ENCODE measurements at regions not wholly inside any gene's neighbourhood (a gene's known extent, or its start where the extent isn't known, plus 50 kb on each side); places are given as distances from the start of the nearest gene placed in this dataset.
"Not testable (repeated sequence)": the region's sequence is repeated elsewhere in the genome, so short reads cannot be mapped to it uniquely, and the experiment has no call there.

DNA sequence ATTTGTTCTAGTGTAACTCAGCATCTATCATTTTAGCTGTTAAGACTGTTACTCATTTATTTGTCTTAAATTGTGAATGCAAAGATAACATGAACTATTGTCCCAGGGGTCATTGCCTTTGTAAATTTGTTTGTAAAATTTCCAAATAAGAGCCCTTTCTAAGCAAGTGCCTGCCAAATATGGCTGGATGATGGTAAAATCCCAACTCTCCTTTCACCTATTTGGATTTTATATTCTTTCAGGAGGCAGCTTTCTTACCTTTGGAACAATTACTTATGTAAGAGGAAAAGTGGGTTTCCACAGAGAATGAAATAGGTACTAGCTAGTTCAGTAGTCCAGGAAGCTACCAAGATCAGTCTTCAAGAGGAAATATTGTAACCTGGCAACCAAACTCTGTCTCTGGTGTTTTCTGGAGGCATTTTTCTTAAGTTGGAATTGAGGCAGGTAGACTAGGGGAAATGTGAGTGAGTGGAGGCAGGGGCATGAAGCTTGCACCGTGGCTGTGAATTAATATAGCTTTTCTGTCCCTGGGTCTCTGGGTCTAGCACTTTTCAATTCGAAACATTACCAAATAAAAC is 88.5 kb upstream of the XIST start:
- DNase-seq: no peak

DNA sequence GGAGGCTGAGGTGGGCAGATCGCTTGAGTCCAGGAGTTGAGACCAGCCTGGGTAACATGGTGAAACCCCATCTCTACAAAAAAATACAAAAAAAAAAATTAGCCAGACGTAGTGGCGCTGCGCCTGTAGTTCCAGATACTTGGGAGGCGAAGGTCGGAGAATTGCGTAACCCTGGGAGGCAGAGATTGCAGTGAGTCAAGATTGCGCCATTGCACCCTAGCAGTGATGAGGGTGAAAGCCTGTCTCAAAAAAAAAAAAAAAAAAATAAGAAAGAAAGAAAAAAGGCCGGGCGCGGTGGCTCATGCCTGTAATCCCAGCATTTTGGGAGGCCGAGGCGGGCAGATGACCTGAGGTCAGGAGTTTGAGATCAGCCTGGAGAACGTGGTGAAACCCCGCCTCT is 85.3 kb upstream of the XIST start:
- not testable (repeated sequence) for DNase-seq

DNA sequence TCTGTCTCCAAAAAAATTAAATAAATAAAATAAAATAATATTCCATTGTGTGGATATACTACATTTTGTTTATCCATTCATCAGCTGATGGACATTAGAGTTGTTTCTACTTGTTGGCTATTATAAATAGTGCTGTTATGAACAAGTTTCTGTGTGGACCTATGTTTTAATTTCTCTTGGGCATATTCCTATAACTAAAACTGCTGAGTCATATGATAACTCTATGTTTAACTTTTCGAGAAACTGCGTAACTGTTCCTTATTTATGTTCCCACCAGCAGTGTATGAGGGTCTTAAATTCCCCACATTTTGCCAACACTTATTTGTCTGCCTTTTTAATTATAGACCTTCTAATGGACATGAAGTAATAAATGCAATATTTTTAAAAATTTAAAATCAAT is 80.0 kb upstream of the XIST start:
- DNase-seq: no peak

GRCh38 chrX:73930300-73930699 is 77.8 kb upstream of the XIST start:
- DNase-seq: no peak

DNA sequence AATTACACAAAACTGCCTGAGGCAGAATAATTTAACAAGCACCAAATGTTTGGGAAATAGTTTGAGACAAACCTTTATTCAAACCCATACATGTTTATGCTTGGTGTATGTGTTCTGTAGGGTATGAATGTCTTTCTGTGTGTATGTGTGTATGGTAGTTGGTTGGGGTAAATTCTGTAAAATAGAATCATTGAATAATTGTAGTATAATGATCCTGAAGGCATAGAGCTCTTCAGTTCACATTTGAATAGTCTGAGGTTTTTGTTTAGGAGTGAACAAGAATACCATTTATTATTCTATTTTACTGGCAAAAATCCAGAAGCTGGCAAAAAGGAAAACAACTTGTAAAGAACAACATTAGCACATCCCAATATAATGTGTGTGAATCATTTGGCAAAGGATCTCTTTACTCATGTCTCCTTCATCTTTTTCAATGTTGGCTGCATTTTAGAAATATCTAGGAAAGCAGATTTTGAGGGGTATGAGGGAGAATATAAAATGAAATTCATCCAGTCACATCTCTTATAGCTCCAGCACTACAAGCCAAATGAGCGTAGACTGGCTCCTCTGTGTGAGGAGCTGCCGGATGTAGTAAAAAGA is 70.4 kb upstream of the XIST start:
- no peak for DNase-seq

DNA sequence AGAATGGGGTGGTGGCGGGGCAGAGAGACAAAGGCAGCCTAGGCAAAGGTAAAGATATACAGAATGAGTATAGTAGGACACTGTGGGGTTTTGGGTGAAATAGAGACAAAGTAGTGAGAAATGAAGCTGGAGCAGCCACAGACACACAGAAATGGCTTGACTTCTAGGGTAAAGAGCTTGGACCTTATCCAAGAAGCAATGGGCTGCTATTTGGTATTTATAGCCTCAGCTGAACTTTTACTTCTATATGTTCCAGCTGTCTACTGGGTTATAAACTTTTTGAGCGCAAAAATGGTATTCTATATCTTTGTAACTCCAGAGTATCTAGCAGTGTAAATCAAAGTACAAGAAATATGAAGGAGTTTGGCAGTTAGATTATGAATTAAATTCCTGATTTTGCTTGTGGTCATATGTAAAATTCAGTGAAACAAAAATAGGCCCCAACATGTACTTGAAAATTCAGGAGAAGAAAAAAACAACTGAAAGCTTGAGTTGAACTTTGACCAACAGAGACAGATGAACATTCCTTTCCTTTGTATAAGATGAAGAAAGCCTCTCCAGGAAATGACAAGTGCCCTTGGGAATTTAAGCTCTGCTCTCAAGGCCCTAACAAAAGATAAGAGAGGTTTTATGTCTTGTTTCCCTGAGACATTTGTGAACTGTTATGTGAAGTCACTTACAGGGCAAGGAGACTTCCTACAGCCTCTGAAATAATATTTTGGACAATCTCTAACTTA is 64.6 kb upstream of the XIST start:
- no peak for DNase-seq

DNA sequence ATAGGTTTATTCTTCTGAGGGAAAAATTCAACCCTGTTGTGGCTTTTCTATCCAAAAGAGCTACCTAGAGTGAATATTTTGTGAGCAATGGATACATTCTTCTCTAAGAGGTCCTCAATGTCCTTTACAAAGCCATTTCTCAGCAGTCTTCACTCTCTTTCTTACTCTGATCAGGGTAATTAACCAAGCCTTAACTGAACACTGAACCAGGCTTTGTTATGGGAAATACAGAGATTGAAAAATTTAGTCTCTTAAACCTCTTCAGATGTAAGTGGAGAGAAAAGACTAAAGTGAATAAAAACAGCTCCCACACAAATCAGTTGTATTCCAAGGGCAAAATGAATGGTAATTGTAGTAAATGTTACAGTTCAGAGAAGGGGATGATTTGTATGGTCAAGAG is 64.0 kb upstream of the XIST start:
- no peak for DNase-seq

DNA sequence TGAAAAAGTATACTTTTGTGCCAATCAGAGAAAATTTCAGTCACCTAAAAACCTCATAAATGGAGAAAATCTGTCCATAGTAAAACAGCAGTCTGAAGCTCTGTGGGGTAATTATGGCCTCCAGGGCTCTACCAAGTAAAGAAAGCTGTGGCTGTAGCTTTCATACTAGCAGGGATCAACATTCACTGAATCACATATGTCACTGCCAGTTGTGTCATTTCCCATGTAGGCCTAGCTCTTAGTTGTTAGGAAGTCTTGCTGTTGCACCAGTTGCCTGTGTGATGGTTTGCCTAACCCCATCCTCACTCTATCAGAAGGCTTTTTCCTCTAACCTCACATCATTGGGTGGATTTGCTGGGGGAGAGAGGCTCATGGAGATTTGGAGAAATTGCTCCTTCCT is 62.3 kb upstream of the XIST start:
- not testable (repeated sequence) for DNase-seq

GRCh38 chrX:73913580-73913979 is 61.1 kb upstream of the XIST start:
- DNase-seq: no peak

- DNase-seq: not testable (repeated sequence)
Observed at GRCh38 chrX:73911946-73912345, 59.4 kb upstream of the XIST start.

GRCh38 chrX:73905749-73906374 is 53.3 kb upstream of the XIST start:
- DNase-seq: not testable (repeated sequence)

GRCh38 chrX:73903941-73904340 is 51.4 kb upstream of the XIST start:
- DNase-seq: no peak
